ENCODE measurements at regions not wholly inside any gene's neighbourhood (a gene's known extent, or its start where the extent isn't known, plus 50 kb on each side); places are given as distances from the start of the nearest gene placed in this dataset.

DNA sequence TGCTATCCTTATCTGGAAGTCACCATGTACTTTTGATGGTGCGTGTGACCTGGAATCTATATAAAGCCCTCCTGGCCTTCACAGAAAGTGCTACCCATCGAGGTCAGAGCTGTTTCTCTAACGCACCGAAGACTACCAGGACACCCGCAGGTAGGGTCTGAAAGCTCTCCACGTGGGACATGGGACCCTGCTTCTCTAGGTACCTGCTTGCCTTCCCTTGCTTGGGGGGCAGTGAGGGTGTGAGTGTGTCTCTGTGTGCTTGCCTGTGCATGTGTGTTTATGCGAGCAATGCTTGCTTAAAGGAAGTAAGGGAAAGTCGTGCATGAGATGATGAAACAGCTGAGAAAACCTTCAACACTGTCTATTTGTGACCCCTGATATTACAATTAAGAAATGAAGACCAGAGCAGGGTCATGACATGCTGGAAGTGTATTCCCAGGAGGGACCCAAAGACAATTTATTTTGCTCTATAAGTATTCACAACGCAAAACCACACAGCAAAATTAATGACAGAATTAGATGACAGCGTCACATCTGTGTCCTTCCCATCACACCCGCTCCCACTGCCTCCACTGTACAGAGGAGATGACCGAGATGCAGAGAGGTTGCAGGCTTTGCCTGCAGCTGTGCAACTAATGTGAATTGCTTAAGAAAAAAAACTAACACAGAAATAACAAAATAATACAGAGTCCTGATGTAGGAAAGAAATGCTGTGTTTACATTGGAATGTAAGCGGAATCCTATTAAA, 76.4 kb upstream of the HELT start:
- TF ChIP-seq, protein P1, sequence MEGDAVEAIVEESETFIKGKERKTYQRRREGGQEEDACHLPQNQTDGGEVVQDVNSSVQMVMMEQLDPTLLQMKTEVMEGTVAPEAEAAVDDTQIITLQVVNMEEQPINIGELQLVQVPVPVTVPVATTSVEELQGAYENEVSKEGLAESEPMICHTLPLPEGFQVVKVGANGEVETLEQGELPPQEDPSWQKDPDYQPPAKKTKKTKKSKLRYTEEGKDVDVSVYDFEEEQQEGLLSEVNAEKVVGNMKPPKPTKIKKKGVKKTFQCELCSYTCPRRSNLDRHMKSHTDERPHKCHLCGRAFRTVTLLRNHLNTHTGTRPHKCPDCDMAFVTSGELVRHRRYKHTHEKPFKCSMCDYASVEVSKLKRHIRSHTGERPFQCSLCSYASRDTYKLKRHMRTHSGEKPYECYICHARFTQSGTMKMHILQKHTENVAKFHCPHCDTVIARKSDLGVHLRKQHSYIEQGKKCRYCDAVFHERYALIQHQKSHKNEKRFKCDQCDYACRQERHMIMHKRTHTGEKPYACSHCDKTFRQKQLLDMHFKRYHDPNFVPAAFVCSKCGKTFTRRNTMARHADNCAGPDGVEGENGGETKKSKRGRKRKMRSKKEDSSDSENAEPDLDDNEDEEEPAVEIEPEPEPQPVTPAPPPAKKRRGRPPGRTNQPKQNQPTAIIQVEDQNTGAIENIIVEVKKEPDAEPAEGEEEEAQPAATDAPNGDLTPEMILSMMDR (IDR thresholded peaks at IDR 0.05; ENCODE audit: insufficient read depth, low read depth, low read length, missing control alignments): no peak

DNA sequence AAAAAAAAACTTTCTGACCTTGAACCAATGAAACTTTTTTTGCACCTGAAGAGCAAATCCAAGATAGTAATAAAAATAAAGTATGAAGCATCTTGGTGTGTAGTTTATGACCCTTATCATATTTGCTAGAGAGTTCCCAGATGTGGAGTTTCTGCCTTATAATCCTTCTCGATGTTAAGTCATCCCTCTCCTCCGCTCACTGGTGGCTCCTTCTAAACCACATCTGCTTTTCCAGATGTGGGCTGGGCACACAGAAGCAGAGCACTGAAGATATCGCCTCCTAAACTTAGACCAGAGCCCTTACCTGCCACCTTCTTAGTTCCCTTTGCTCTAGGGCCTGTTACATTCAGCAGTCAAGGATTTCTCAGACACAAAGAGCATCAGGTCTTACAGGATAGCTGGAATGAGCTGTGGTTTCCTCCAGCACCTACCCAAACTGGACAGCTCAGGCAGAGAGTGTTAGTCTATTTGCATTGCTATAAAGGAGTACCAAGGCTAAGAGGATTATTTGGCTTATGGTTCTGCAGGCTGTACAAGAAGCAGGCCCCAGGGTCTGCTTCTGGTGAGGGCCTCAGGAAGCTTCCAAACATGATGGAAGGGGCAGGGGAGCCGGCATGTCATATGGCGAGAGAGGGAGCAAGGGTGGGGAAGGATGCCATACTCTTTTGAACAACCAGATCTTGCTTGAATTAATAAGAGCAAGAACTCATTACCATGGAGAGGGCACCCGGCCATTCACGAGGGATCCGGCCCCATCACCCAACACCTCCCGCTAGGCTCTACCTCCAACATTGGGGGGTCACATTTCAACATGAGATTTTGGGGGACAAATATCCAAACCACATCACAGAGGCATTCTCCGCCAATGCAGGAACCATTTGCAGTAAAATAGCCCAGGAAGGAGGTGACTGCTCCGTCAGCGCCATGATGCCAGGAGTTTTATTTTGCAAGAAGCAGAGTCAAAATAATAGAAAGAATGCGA, 75.6 kb upstream of the HELT start:
- DNase-seq (ENCODE audit: low read depth): no peak
- H3K4me3 ChIP-seq (ENCODE audit: low read length): no peak overlapping the region
- TF ChIP-seq, protein P1 (IDR thresholded peaks at IDR 0.05; ENCODE audit: insufficient read depth, low read depth, low read length, missing control alignments): no peak

More for the DNA sequence above, 76.4 kb upstream of the HELT start:
- no peak for DNase-seq (ENCODE audit: low read depth)
- H3K4me3 ChIP-seq (ENCODE audit: low read length): no peak overlapping the region

DNA sequence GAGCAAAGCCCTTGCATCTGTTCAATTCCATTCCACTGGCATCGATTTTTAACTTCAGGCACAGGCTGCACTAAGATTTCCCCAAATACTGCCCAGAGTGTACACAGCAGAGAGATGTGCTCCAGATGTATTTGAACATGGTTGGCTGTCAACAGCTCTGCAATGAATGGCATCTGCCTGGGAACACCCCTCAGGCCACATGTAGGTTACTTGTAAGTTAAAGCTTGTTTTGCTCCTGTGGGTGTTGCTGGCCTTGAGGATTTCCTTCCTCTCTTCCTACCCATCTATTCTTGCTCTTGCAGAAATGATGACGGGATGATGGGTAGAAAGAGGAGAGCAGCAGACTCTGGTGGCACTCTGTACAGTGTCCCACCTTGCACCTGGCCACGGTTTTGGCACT, 69.3 kb upstream of the HELT start:
- no peak overlapping the region for H3K4me3 ChIP-seq (ENCODE audit: low read length)
- DNase-seq (ENCODE audit: low read depth): no peak
- TF ChIP-seq, protein P1 (IDR thresholded peaks at IDR 0.05; ENCODE audit: insufficient read depth, low read depth, low read length, missing control alignments): no peak

DNA sequence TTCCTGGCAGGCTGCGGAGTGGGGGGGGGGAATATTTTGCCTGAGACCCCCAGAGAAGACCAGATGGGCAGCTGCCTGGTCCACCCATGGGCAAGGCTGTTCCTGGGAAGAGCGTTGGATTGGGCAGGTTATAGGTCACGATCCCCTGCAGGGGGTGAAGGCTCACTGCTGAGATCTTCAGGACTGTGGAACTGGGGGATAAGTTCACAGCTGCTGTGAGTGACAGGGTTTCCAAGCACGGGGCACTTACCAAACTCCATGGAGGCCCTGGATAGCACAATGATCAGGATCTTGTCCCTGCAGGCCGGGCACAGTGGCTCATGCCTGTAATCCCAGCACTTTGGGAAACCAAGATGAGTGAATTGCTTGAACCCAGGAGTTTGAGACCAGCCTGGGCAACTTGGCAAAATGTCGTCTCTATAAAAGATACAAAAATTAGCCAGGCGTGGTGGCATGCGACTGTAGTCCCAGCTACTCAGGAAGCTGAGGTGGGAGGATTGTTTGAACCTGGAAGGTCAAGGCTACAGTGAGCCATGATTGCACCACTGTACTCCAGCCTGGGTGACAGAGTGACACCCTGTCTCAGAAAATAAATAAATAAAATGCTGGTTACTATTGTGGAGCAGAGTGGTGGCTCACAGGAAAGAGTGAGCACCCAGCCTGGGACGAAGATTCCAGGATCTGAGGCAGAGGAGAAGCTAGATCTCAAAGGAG, 68.0 kb upstream of the HELT start:
- DNase-seq (ENCODE audit: low read depth): no peak
- no peak overlapping the region for H3K4me3 ChIP-seq (ENCODE audit: low read length)
- TF ChIP-seq, protein P1 (IDR thresholded peaks at IDR 0.05; ENCODE audit: insufficient read depth, low read depth, low read length, missing control alignments): no peak

DNA sequence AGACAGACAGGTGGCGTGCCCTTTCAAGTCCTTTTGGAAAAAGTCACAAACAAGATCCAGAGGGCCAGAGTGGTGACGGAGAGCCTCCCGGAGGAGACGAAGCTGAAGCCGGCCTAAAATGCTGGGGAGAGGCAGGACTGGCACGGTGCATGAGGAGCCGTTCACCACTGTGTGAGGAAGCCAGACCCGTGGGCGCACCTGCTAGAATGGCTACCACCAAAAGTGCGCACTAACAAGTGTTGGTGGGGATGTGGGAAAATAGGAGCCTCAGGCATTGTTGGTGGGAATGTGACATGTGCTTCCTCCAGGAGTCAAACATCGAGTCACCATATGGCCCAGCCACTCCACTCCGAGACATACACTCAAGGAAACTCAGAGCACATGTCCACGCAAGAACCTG, 67.4 kb upstream of the HELT start:
- TF ChIP-seq, protein P1 (IDR thresholded peaks at IDR 0.05; ENCODE audit: insufficient read depth, low read depth, low read length, missing control alignments): no peak
- no peak overlapping the region for H3K4me3 ChIP-seq (ENCODE audit: low read length)
- no peak for DNase-seq (ENCODE audit: low read depth)

DNA sequence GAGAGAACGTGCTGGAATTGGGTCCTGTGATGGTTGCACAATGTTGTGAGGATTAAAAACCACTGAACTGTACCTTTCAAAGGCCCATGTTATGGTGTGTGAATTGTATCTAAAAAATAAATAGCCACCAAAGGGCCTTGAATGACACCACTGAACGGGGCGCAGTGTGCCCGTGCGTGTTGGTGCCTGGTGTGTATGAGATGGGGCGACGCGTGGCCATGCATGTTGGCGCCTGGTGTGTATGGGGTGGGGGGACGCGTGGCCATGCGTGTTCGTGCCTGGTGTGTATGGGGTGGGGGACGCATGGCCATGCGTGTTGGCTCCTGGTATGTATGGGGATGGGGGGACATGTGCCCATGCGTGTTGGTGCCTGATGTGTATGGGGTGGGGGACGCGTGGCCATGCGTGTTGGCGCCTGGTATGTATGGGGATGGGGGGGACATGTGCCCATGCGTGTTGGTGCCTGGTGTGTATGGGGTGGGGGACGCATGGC, 66.6 kb upstream of the HELT start:
- no peak for DNase-seq (ENCODE audit: low read depth)
- H3K4me3 ChIP-seq (ENCODE audit: low read length): no peak overlapping the region
- TF ChIP-seq, protein P1 (IDR thresholded peaks at IDR 0.05; ENCODE audit: insufficient read depth, low read depth, low read length, missing control alignments): no peak
